ENCODE measurements at regions not wholly inside any gene's neighbourhood (a gene's known extent, or its start where the extent isn't known, plus 50 kb on each side); places are given as distances from the start of the nearest gene placed in this dataset.

DNA sequence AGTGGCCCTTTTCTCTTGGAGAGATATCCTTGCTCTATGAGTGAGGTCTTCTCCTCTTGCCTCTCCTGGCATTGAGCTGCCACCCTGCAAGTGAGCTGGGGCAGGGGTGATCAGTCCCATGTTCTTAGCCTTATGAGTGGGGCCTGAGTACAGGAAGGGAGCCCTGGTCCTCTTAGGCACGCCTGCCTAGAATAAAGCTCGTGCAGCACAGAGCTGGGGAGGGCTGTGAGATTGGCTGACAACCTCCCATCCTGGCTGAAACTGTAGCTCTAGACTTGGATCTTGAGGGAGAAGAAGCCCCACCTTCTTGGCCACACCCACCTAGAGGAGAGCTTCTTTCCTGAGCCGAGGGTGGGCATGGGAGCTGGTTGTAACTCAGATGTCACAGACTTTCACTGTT is 305.0 kb upstream of the ZNF32 start:
- no peak for TF ChIP-seq POLR2A (IDR thresholded peaks at IDR 0.05; ENCODE audit: low read depth, low read length)
- no peak for TF ChIP-seq POLR2AphosphoS5 (IDR thresholded peaks at IDR 0.05; ENCODE audit: low read depth, low read length)

All from GM12892 (cell line).